ENCODE measurements at regions not wholly inside any gene's neighbourhood (a gene's known extent, or its start where the extent isn't known, plus 50 kb on each side); places are given as distances from the start of the nearest gene placed in this dataset.

- no peak for TF ChIP-seq CTCF (IDR thresholded peaks at IDR 0.05; ENCODE audit: low read depth, low read length)
- ChIA-PET CTCF (no interaction called here), POLR2A (no interaction called here)
- no peak for DNase-seq (ENCODE audit: low read depth, low spot score)
- H3K27ac ChIP-seq (ENCODE audit: low read depth, low read length), result no peak overlapping the region
- no peak overlapping the region for H3K4me3 ChIP-seq (ENCODE audit: low read depth, low read length)
- peaks cover 7% of the 10 kb centered on the region for H3K27me3 ChIP-seq (ENCODE audit: control insufficient read depth, insufficient read depth, low read length)
- no peaks in the 10 kb centered on the region for H3K9me3 ChIP-seq (ENCODE audit: control insufficient read depth, insufficient read depth, low read length)
Measured at GRCh38 chr11:45451766-45452440, 165.8 kb upstream of the SYT13 start.

- Histone ChIP-seq H3K27ac (ENCODE audit: low read depth, low read length) (no peak overlapping the region), H3K9me3 (ENCODE audit: control insufficient read depth, insufficient read depth, low read length) (no peaks in the 10 kb centered on the region), H3K27me3 (ENCODE audit: control insufficient read depth, insufficient read depth, low read length) (peaks cover 8% of the 10 kb centered on the region), H3K4me3 (ENCODE audit: low read depth, low read length) (no peak overlapping the region)
- POLR2A ChIA-PET, result no interaction called here
- no peak for TF ChIP-seq CTCF (IDR thresholded peaks at IDR 0.05; ENCODE audit: low read depth, low read length)
- DNase-seq (ENCODE audit: low read depth, low spot score), result no peak
- CTCF ChIA-PET, result no interaction called here
Measured at GRCh38 chr11:45450189-45450588, 164.0 kb upstream of the SYT13 start.

GRCh38 chr11:45449036-45449601 lies 163.0 kb upstream of the SYT13 start:
- no peaks in the 10 kb centered on the region for H3K9me3 ChIP-seq (ENCODE audit: control insufficient read depth, insufficient read depth, low read length)
- POLR2A ChIA-PET, result no interaction called here
- no peak overlapping the region for H3K4me3 ChIP-seq (ENCODE audit: low read depth, low read length)
- CTCF ChIA-PET, result no interaction called here
- DNase-seq (ENCODE audit: low read depth, low spot score), result no peak
- no peak for TF ChIP-seq CTCF (IDR thresholded peaks at IDR 0.05; ENCODE audit: low read depth, low read length)
- H3K27ac ChIP-seq (ENCODE audit: low read depth, low read length), result no peak overlapping the region
- peaks cover 8% of the 10 kb centered on the region for H3K27me3 ChIP-seq (ENCODE audit: control insufficient read depth, insufficient read depth, low read length)

GRCh38 chr11:45448561-45448960 lies 162.4 kb upstream of the SYT13 start:
- peaks cover 8% of the 10 kb centered on the region for H3K27me3 ChIP-seq (ENCODE audit: control insufficient read depth, insufficient read depth, low read length)
- ChIA-PET CTCF (no interaction called here), POLR2A (no interaction called here)
- DNase-seq (ENCODE audit: low read depth, low spot score), result no peak
- no peak overlapping the region for H3K27ac ChIP-seq (ENCODE audit: low read depth, low read length)
- H3K9me3 ChIP-seq (ENCODE audit: control insufficient read depth, insufficient read depth, low read length), result no peaks in the 10 kb centered on the region
- no peak overlapping the region for H3K4me3 ChIP-seq (ENCODE audit: low read depth, low read length)
- TF ChIP-seq CTCF (IDR thresholded peaks at IDR 0.05; ENCODE audit: low read depth, low read length), result no peak

- POLR2A ChIA-PET, result no interaction called here
- CTCF ChIA-PET, result no interaction called here
- TF ChIP-seq CTCF (IDR thresholded peaks at IDR 0.05; ENCODE audit: low read depth, low read length), result no peak
- H3K27ac ChIP-seq (ENCODE audit: low read depth, low read length), result no peak overlapping the region
- H3K4me3 ChIP-seq (ENCODE audit: low read depth, low read length), result no peak overlapping the region
- no peaks in the 10 kb centered on the region for H3K9me3 ChIP-seq (ENCODE audit: control insufficient read depth, insufficient read depth, low read length)
- H3K27me3 ChIP-seq (ENCODE audit: control insufficient read depth, insufficient read depth, low read length), result peaks cover 8% of the 10 kb centered on the region
- DNase-seq (ENCODE audit: low read depth, low spot score), result no peak
Measured at GRCh38 chr11:45446998-45447397, 160.9 kb upstream of the SYT13 start.
